ENCODE measurements at regions not wholly inside any gene's neighbourhood (a gene's known extent, or its start where the extent isn't known, plus 50 kb on each side); places are given as distances from the start of the nearest gene placed in this dataset.

DNA sequence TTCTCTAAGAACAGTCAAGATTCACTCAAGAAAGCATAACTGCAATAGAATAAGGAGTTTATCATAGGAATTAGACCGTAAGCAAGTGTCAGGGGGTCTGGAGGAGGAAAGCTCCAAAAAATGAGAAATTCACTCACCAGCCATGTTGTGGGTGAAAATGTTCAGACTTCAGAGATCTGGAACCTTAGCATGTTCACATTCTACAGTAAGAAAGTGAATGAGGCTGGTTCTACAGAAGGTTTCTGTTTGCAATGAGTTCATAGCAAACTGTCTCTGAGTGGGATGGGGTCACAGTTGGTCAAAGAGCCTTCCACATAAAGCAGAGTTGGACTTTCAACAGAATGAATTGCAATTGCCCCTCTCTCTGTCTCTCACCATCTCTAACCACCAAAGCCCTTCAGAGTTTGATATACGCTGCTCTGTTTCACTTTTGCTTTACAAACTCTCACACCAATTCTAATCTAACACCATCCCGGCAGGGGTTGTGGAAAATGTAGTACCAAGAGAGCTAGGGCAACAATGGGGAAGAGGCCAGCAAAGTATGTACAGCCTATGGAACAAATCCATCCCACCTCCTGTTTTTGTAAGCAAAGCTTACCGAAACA, 581.8 kb upstream of the UBE2E2 start:
- DNase-seq (ENCODE audit: low spot score), result no peak
- Histone ChIP-seq H3K9me3 (ENCODE audit: low read depth, low read length, poor library complexity, severe bottlenecking) (peaks cover 15% of the 10 kb centered on the region), H3K27ac (ENCODE audit: low read depth, low read length, poor library complexity, severe bottlenecking) (no peak overlapping the region), H3K27me3 (replicated peaks; ENCODE audit: insufficient read depth, low read depth, low read length, poor library complexity) (no peaks in the 10 kb centered on the region), H3K4me1 (ENCODE audit: insufficient read depth, low read length, poor library complexity, severe bottlenecking) (no peaks in the 10 kb centered on the region), H3K4me3 (ENCODE audit: low read depth, low read length, poor library complexity, severe bottlenecking) (no peak overlapping the region), H3K36me3 (ENCODE audit: insufficient read depth, low read length, poor library complexity, severe bottlenecking) (no peaks in the 10 kb centered on the region)
- no peak for TF ChIP-seq EZH2 (IDR thresholded peaks at IDR 0.05; ENCODE audit: borderline replicate concordance, low read depth, low read length, poor library complexity, severe bottlenecking)
- TF ChIP-seq, protein P1, sequence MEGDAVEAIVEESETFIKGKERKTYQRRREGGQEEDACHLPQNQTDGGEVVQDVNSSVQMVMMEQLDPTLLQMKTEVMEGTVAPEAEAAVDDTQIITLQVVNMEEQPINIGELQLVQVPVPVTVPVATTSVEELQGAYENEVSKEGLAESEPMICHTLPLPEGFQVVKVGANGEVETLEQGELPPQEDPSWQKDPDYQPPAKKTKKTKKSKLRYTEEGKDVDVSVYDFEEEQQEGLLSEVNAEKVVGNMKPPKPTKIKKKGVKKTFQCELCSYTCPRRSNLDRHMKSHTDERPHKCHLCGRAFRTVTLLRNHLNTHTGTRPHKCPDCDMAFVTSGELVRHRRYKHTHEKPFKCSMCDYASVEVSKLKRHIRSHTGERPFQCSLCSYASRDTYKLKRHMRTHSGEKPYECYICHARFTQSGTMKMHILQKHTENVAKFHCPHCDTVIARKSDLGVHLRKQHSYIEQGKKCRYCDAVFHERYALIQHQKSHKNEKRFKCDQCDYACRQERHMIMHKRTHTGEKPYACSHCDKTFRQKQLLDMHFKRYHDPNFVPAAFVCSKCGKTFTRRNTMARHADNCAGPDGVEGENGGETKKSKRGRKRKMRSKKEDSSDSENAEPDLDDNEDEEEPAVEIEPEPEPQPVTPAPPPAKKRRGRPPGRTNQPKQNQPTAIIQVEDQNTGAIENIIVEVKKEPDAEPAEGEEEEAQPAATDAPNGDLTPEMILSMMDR (conservative IDR thresholded peaks at IDR 0.05; ENCODE audit: low read depth, low read length), result no peak
- intact Hi-C loops (cut with micrococcal nuclease; ENCODE audit: unreplicated experiment), result no loop called here
- CTCF ChIA-PET, result no interaction called here
- POLR2A ChIA-PET (ENCODE audit: low non-redundant PET), result no interaction called here
- no TSS peak for BruUV-seq (replicated peaks)

- H3K27ac ChIP-seq (ENCODE audit: low read depth, low read length, poor library complexity, severe bottlenecking), result no peak overlapping the region
- no peaks in the 10 kb centered on the region for H3K36me3 ChIP-seq (ENCODE audit: insufficient read depth, low read length, poor library complexity, severe bottlenecking)
- H3K9me3 ChIP-seq (ENCODE audit: low read depth, low read length, poor library complexity, severe bottlenecking), result no peaks in the 10 kb centered on the region
- ChIA-PET POLR2A (ENCODE audit: low non-redundant PET) (no interaction called here), CTCF (no interaction called here)
- TF ChIP-seq EZH2 (IDR thresholded peaks at IDR 0.05; ENCODE audit: borderline replicate concordance, low read depth, low read length, poor library complexity, severe bottlenecking), result no peak
- TF ChIP-seq, protein P1 (conservative IDR thresholded peaks at IDR 0.05; ENCODE audit: low read depth, low read length), result no peak
- H3K4me1 ChIP-seq (ENCODE audit: insufficient read depth, low read length, poor library complexity, severe bottlenecking), result no peaks in the 10 kb centered on the region
- no peak for DNase-seq (ENCODE audit: low spot score)
- BruUV-seq (replicated peaks), result no TSS peak
- no peak overlapping the region for H3K4me3 ChIP-seq (ENCODE audit: low read depth, low read length, poor library complexity, severe bottlenecking)
- H3K27me3 ChIP-seq (replicated peaks; ENCODE audit: insufficient read depth, low read depth, low read length, poor library complexity), result no peaks in the 10 kb centered on the region
- intact Hi-C loops (cut with micrococcal nuclease; ENCODE audit: unreplicated experiment), result no loop called here
Measured at GRCh38 chr3:22627993-22628499, 575.1 kb upstream of the UBE2E2 start.

DNA sequence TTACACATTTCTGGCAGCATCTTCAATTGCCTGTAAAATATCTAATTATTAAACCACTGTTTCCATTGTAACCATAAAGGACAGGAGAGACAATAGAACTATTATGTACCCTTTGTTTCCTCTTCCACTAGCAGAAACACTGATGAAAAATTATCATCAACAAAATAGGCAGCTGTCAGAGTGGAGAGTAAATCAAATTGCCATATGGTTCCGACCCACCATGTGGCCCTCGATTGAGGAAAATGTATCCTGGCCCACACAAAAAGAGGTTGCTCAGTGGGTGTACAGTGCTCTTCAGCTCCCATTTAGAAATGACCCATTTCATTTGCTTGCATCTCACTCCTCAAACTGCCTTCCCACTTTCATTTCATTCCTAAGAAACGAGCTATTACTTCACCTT, 570.6 kb upstream of the UBE2E2 start:
- intact Hi-C loops (cut with micrococcal nuclease; ENCODE audit: unreplicated experiment), result no loop called here
- Histone ChIP-seq H3K27ac (ENCODE audit: low read depth, low read length, poor library complexity, severe bottlenecking) (no peak overlapping the region), H3K9me3 (ENCODE audit: low read depth, low read length, poor library complexity, severe bottlenecking) (peaks cover 6% of the 10 kb centered on the region), H3K4me1 (ENCODE audit: insufficient read depth, low read length, poor library complexity, severe bottlenecking) (no peaks in the 10 kb centered on the region), H3K4me3 (ENCODE audit: low read depth, low read length, poor library complexity, severe bottlenecking) (no peak overlapping the region), H3K36me3 (ENCODE audit: insufficient read depth, low read length, poor library complexity, severe bottlenecking) (no peaks in the 10 kb centered on the region), H3K27me3 (replicated peaks; ENCODE audit: insufficient read depth, low read depth, low read length, poor library complexity) (no peaks in the 10 kb centered on the region)
- TF ChIP-seq EZH2 (IDR thresholded peaks at IDR 0.05; ENCODE audit: borderline replicate concordance, low read depth, low read length, poor library complexity, severe bottlenecking), result no peak
- TF ChIP-seq, protein P1 (conservative IDR thresholded peaks at IDR 0.05; ENCODE audit: low read depth, low read length), result no peak
- DNase-seq (ENCODE audit: low spot score), result no peak
- POLR2A ChIA-PET (ENCODE audit: low non-redundant PET), result no interaction called here
- no TSS peak for BruUV-seq (replicated peaks)
- CTCF ChIA-PET, result no interaction called here
